H9 (cell line): ENCODE measurements at regions not wholly inside any gene's neighbourhood (a gene's known extent, or its start where the extent isn't known, plus 50 kb on each side); places are given as distances from the start of the nearest gene placed in this dataset.

Source experiments
- DNase-seq: peaks from one replicate; pipeline ENCODE4 v3.0.0-alpha.2; 2017
- H2AFZ ChIP-seq: one replicate; pipeline ENCODE4 v1.6.1; 2013; ENCODE audit warnings: mild to moderate bottlenecking, low read length, control low read depth, moderate library complexity
- H2AK5ac ChIP-seq: 2 replicates; pipeline ENCODE4 v1.6.1; 2013; ENCODE audit warnings: low read length, control low read depth, mixed read lengths; ENCODE audit not compliant: insufficient read length
- H2BK120ac ChIP-seq: one replicate; pipeline ENCODE4 v1.6.1; 2013; ENCODE audit warnings: low read depth, mild to moderate bottlenecking, low read length, control low read depth, inconsistent platforms; ENCODE audit not compliant: poor library complexity, severe bottlenecking
- H2BK12ac ChIP-seq: 2 replicates; pipeline ENCODE4 v1.6.1; 2013; ENCODE audit warnings: low read length, control low read depth, mixed read lengths, low read depth; ENCODE audit not compliant: insufficient read length
- H2BK15ac ChIP-seq: 2 replicates; pipeline ENCODE4 v1.6.1; 2013; ENCODE audit warnings: low read depth, low read length, control low read depth
- H2BK20ac ChIP-seq: one replicate; pipeline ENCODE4 v1.6.1; 2013; ENCODE audit warnings: low read depth, mild to moderate bottlenecking, low read length, control low read depth, inconsistent platforms; ENCODE audit not compliant: poor library complexity, severe bottlenecking
- H2BK5ac ChIP-seq: 2 replicates; pipeline ENCODE4 v1.6.1; 2013; ENCODE audit warnings: low read length, control low read depth, mixed read lengths; ENCODE audit not compliant: insufficient read length
- H3K14ac ChIP-seq: 2 replicates; pipeline ENCODE4 v1.6.1; 2013; ENCODE audit warnings: low read length, control low read depth; ENCODE audit not compliant: insufficient read depth
- H3K18ac ChIP-seq: 2 replicates; pipeline ENCODE4 v1.6.1; 2013; ENCODE audit warnings: low read depth, mild to moderate bottlenecking, mixed read lengths, low read length, control low read depth; ENCODE audit not compliant: insufficient read length
- H3K23ac ChIP-seq: 2 replicates; pipeline ENCODE4 v1.6.1; 2013; ENCODE audit warnings: low read length, control low read depth, mixed read lengths, low read depth; ENCODE audit not compliant: insufficient read length
- H3K23me2 ChIP-seq: 2 replicates; pipeline ENCODE4 v1.6.1; 2013; ENCODE audit warnings: low read depth, mild to moderate bottlenecking, mixed read lengths, low read length, control low read depth; ENCODE audit not compliant: insufficient read length, poor library complexity, severe bottlenecking
- H3K27ac ChIP-seq: 2 replicates; pipeline ENCODE4 v1.5.1; 2013; ENCODE audit warnings: low read length, control low read depth, mixed read lengths, low read depth; ENCODE audit not compliant: insufficient read length
- H3K27me3 ChIP-seq: 2 replicates; pipeline ENCODE4 v1.6.1; 2013; ENCODE audit warnings: low read length, control low read depth, inconsistent platforms; ENCODE audit not compliant: insufficient read depth
- H3K4ac ChIP-seq: 2 replicates; pipeline ENCODE4 v1.6.1; 2013; ENCODE audit warnings: low read depth, mild to moderate bottlenecking, control low read depth, inconsistent platforms, low read length, moderate library complexity
- H3K4me1 ChIP-seq: 2 replicates; pipeline ENCODE4 v1.6.1; 2013; ENCODE audit warnings: low read length, control low read depth, inconsistent platforms; ENCODE audit not compliant: insufficient read depth
- H3K4me2 ChIP-seq: 2 replicates; pipeline ENCODE4 v1.6.1; 2013; ENCODE audit warnings: low read length, control low read depth, mixed read lengths; ENCODE audit not compliant: insufficient read length, insufficient read depth
- H3K56ac ChIP-seq: 2 replicates; pipeline ENCODE4 v1.6.1; 2013; ENCODE audit warnings: low read depth, mild to moderate bottlenecking, mixed read lengths, low read length, control low read depth; ENCODE audit not compliant: insufficient read length
- H3K79me1 ChIP-seq: 2 replicates; pipeline ENCODE4 v1.6.1; 2013; ENCODE audit warnings: low read depth, mild to moderate bottlenecking, moderate library complexity, low read length, control low read depth, inconsistent platforms; ENCODE audit not compliant: insufficient read depth, poor library complexity, severe bottlenecking
- H3K79me2 ChIP-seq: 2 replicates; pipeline ENCODE4 v1.6.1; 2013; ENCODE audit warnings: low read length, control low read depth, inconsistent platforms; ENCODE audit not compliant: insufficient read depth
- H3K9ac ChIP-seq: 2 replicates; pipeline ENCODE4 v1.6.1; 2013; ENCODE audit warnings: low read length, control low read depth, mixed read lengths; ENCODE audit not compliant: insufficient read length; ENCODE audit errors: extremely low read depth
- H3K9me3 ChIP-seq: one replicate; pipeline ENCODE4 v1.6.1; 2013; ENCODE audit warnings: low read depth, low read length, inconsistent platforms; ENCODE audit not compliant: control insufficient read depth
- H3T11ph ChIP-seq: one replicate; pipeline ENCODE4 v1.6.1; 2013; ENCODE audit warnings: mild to moderate bottlenecking, low read length, control low read depth, inconsistent platforms
- H4K20me1 ChIP-seq: one replicate; pipeline ENCODE4 v1.6.1; 2013; ENCODE audit not compliant: control insufficient read depth, insufficient read length, insufficient read depth
- H4K5ac ChIP-seq: 2 replicates; pipeline ENCODE4 v1.6.1; 2013; ENCODE audit warnings: low read depth, mild to moderate bottlenecking, mixed read lengths, low read length, control low read depth; ENCODE audit not compliant: insufficient read length
- H4K8ac ChIP-seq: replicated peaks from 2 replicates; pipeline ENCODE4 v1.6.1; 2013; ENCODE audit warnings: low read length, control low read depth, mixed read lengths, low read depth; ENCODE audit not compliant: insufficient read length
- H4K91ac ChIP-seq: 2 replicates; pipeline ENCODE4 v1.6.1; 2013; ENCODE audit warnings: low read depth, mild to moderate bottlenecking, moderate library complexity, mixed read lengths, low read length, control low read depth; ENCODE audit not compliant: insufficient read length
- H3K27ac Mint-ChIP-seq, 3 experiments: 2 replicates in 2 of 3; 3 replicates in 1 of 3; pipeline ENCODE4 v1.8.0; 2020 to 2021; ENCODE audit warnings: mixed read lengths in 3 of 3, mild to moderate bottlenecking in 1 of 3, moderate library complexity in 1 of 3
- H3K27me3 Mint-ChIP-seq: 2 replicates; pipeline ENCODE4 v1.8.0; 2021; ENCODE audit warnings: low read depth, mild to moderate bottlenecking, moderate library complexity, mixed read lengths
- H3K36me3 Mint-ChIP-seq, 3 experiments: 2 replicates in 2 of 3; 3 replicates in 1 of 3; pipeline ENCODE4 v1.8.0; 2020 to 2021; ENCODE audit warnings: low read depth in 3 of 3, mixed read lengths in 3 of 3; ENCODE audit not compliant: insufficient read depth in 1 of 3
- H3K4me1 Mint-ChIP-seq, 2 experiments: 2 replicates each; pipeline ENCODE4 v1.8.0; 2020; ENCODE audit warnings: mixed read lengths in 2 of 2
- H3K4me3 Mint-ChIP-seq, 2 experiments: 2 replicates in 1 of 2; 3 replicates in 1 of 2; pipeline ENCODE4 v1.8.0; 2020 to 2021; ENCODE audit warnings: mild to moderate bottlenecking in 2 of 2, mixed read lengths in 2 of 2, moderate library complexity in 1 of 2
- H3K9me3 Mint-ChIP-seq, 2 experiments: 2 replicates in 1 of 2; 3 replicates in 1 of 2; pipeline ENCODE4 v1.8.0; 2020; ENCODE audit warnings: mild to moderate bottlenecking in 2 of 2, mixed read lengths in 2 of 2, moderate library complexity in 1 of 2
- WGBS: extraction: QIAGEN DNeasy Blood & Tissue Kit; methylation state at CpG from one replicate; pipeline ENCODE4 v1.1.7; 2013; ENCODE audit warnings: missing lambda C conversion rate, low lambda C conversion rate, mixed read lengths; ENCODE audit not compliant: insufficient read length; ENCODE audit errors: extremely low coverage; 5-methylcytosine and 5-hydroxymethylcytosine counted together
- TF ChIP-seq, protein P1 (sequence below): fragments of 200-600 bp; sonication (generic); conservative IDR thresholded peaks from 3 replicates; pipeline ENCODE4 v1.8.0; 2021; ENCODE audit warnings: antibody characterized with exemption, mild to moderate bottlenecking

DNA sequence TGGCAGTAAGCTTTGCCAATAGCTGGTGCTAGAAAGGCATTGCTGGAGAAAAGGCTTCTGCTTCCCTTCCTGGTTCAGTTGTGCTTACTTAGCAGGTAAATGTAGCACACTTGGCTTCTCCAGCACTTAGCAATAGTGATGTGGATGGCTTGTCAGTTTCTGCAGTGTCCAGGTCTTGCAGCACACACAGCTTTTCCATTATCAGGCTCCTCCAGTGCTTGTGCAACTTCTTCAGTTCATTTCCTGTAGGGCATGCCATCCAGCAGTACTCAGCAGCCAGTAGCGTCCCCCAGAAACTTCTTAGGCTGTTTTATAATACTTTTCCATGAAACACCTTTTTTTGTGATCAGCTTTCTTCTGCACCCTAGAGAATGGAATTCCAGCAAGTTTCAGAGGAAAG is 154.6 kb downstream of the SLC6A15 start:
- no CpG with 5 or more reads among the region's 1 CpG for WGBS
- no peak for DNase-seq

More for the DNA sequence above, 154.6 kb downstream of the SLC6A15 start:
- no peak overlapping the region for H3K4ac ChIP-seq
- no peak overlapping the region for H3K23ac ChIP-seq
- H4K91ac ChIP-seq = no peak overlapping the region
- no peaks in the 10 kb centered on the region for H4K20me1 ChIP-seq
- TF ChIP-seq, protein P1, sequence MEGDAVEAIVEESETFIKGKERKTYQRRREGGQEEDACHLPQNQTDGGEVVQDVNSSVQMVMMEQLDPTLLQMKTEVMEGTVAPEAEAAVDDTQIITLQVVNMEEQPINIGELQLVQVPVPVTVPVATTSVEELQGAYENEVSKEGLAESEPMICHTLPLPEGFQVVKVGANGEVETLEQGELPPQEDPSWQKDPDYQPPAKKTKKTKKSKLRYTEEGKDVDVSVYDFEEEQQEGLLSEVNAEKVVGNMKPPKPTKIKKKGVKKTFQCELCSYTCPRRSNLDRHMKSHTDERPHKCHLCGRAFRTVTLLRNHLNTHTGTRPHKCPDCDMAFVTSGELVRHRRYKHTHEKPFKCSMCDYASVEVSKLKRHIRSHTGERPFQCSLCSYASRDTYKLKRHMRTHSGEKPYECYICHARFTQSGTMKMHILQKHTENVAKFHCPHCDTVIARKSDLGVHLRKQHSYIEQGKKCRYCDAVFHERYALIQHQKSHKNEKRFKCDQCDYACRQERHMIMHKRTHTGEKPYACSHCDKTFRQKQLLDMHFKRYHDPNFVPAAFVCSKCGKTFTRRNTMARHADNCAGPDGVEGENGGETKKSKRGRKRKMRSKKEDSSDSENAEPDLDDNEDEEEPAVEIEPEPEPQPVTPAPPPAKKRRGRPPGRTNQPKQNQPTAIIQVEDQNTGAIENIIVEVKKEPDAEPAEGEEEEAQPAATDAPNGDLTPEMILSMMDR = no peak
- no peaks in the 10 kb centered on the region for H3K27me3 ChIP-seq
- H2AK5ac ChIP-seq = no peak overlapping the region
- no peak overlapping the region for H2AFZ ChIP-seq
- no peak overlapping the region for H3K27ac ChIP-seq
- Mint-ChIP-seq H3K27me3 (0 out of 2 replicates have a peak, but pooled peaks cover 1% of the 10 kb centered on the region), H3K4me3 (no peak overlapping the region), H3K36me3 (no peaks in the 10 kb centered on the region), H3K4me1 (peaks cover 0 to 8% of the 10 kb centered on the region in 2 experiments; a peak in 1 of 4 replicates), H3K9me3 (no peaks in the 10 kb centered on the region), H3K27ac (no peak overlapping the region; a peak in 1 of 7 replicates)
- no peak overlapping the region for H3K14ac ChIP-seq
- H3K4me2 ChIP-seq = no peak overlapping the region
- H2BK15ac ChIP-seq = no peak overlapping the region
- H4K8ac ChIP-seq = no peak overlapping the region
- H3K56ac ChIP-seq = no peak overlapping the region
- H3K9me3 ChIP-seq = no peaks in the 10 kb centered on the region
- H3K9ac ChIP-seq = no peak overlapping the region
- H3T11ph ChIP-seq = no peak overlapping the region
- no peak overlapping the region for H2BK5ac ChIP-seq
- no peak overlapping the region for H2BK120ac ChIP-seq
- no peaks in the 10 kb centered on the region for H3K79me1 ChIP-seq
- no peak overlapping the region for H2BK12ac ChIP-seq
- no peak overlapping the region for H4K5ac ChIP-seq
- no peak overlapping the region for H2BK20ac ChIP-seq
- H3K18ac ChIP-seq = no peak overlapping the region
- H3K23me2 ChIP-seq = no peaks in the 10 kb centered on the region
- no peaks in the 10 kb centered on the region for H3K4me1 ChIP-seq
- no peaks in the 10 kb centered on the region for H3K79me2 ChIP-seq
